Stomach (tissue), 8 donors: ENCODE measurements at regions not wholly inside any gene's neighbourhood (a gene's known extent, or its start where the extent isn't known, plus 50 kb on each side); places are given as distances from the start of the nearest gene placed in this dataset.

ENCODE experiments used
- DNase-seq, 2 donors: peaks; one replicate each; pipeline versions ENCODE4 v3.0.0 to v3.0.0-alpha.2; 2013 to 2019
- H3K27ac ChIP-seq, 5 donors: fragments of 200-600 bp in 4 of 5; sonication (generic) in 4 of 5; one replicate each; pipeline ENCODE4 v1.5.1; 2013 to 2019; ENCODE audit warnings: mild to moderate bottlenecking in 1 of 5, moderate library complexity in 1 of 5
- H3K27me3 ChIP-seq, 3 donors: fragments of 200-600 bp; sonication (generic); one replicate each; pipeline ENCODE4 v1.5.1; 2017 to 2019; ENCODE audit warnings: mixed run types in 1 of 3
- H3K36me3 ChIP-seq, 4 donors: fragments of 200-600 bp; sonication (generic); 1 replicate in 3 of 4; 2 replicates in 1 of 4; pipeline ENCODE4 v1.5.1; 2016 to 2019
- H3K4me1 ChIP-seq, 4 donors: fragments of 200-600 bp; sonication (generic); one replicate each; pipeline ENCODE4 v1.5.1; 2016 to 2019
- H3K4me3 ChIP-seq, 4 donors: fragments of 200-600 bp; sonication (generic) in 3 of 4; one replicate each; pipeline ENCODE4 v1.5.1; 2016 to 2019; ENCODE audit warnings: mild to moderate bottlenecking in 1 of 4
- H3K9me3 ChIP-seq, 4 donors: fragments of 200-600 bp; sonication (generic); one replicate each; pipeline ENCODE4 v1.5.1; 2016 to 2019
- EP300 ChIP-seq: sonication (generic); formaldehyde crosslinking; IDR thresholded peaks from one replicate; pipeline ENCODE4 v1.6.1; 2017; ENCODE audit warnings: antibody characterized with exemption
- POLR2A ChIP-seq, 4 donors: fragments of 450-650 bp; IDR thresholded peaks; one replicate each; pipeline ENCODE4 v1.6.1; 2016; ENCODE audit warnings: antibody characterized with exemption in 4 of 4, control low read depth in 2 of 4, mild to moderate bottlenecking in 1 of 4, moderate library complexity in 1 of 4
- POLR2AphosphoS5 ChIP-seq, 3 donors: sonication (generic); formaldehyde crosslinking; IDR thresholded peaks; one replicate each; pipeline ENCODE4 v1.6.1; 2016; ENCODE audit warnings: antibody characterized with exemption in 3 of 3
- WGBS, 5 donors: extraction: QIAGEN DNeasy Blood & Tissue Kit in 3 of 5; methylation state at CpG; one replicate each; pipeline versions ENCODE4 v1.1.5 to v1.1.7; 2013 to 2018; 5-methylcytosine and 5-hydroxymethylcytosine counted together
- intact Hi-C: fragments of 100-400 bp; cut with DNase I; formaldehyde crosslinking; loops from one replicate; pipeline ENCODE4 v1.15.1; 2023; ENCODE audit warnings: low total_unique reads
- TF ChIP-seq, protein P1 (sequence below), 7 experiments: fragments of 450-650 bp in 4 of 7; fragments of 200-600 bp in 3 of 7; sonication (generic) in 3 of 7; IDR thresholded peaks; one replicate each; pipeline ENCODE4 v1.5.1; 2016 to 2019; ENCODE audit warnings: antibody characterized with exemption in 7 of 7, control low read depth in 2 of 7, mild to moderate bottlenecking in 1 of 7
- donor health status: healthy with polysubstance abuse.
- donor health status: Bipolar disorder and iron deficiency.
- donor health status: healthy.

DNA sequence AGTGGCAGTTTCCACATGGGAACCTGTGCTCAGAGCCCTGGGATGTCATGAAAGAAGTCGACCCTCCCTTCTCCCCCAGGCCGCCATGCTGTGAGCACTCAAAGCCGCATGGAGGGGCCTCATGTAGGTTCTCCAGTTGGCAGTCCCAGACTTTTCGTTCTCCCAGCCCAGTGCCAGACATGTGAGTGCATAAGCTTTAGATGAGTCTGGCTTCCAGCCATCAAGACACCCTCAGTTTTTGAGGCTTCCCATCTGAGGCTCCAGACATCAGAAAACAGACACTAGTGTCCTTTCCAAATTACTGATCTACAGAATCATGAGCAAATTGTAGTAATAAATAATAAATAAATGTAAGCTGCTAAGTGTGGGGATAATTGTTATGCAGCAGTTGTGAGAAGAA, 136.5 kb upstream of the AGBL1 start:
- peak in 1 of 2 donors; percentile 41 for DNase-seq
- H3K4me3 ChIP-seq, result no peak overlapping the region
- TF ChIP-seq POLR2A (IDR thresholded peaks at IDR 0.05) (no peak), POLR2AphosphoS5 (IDR thresholded peaks at IDR 0.05) (no peak), EP300 (no peak)
- TF ChIP-seq, protein P1, sequence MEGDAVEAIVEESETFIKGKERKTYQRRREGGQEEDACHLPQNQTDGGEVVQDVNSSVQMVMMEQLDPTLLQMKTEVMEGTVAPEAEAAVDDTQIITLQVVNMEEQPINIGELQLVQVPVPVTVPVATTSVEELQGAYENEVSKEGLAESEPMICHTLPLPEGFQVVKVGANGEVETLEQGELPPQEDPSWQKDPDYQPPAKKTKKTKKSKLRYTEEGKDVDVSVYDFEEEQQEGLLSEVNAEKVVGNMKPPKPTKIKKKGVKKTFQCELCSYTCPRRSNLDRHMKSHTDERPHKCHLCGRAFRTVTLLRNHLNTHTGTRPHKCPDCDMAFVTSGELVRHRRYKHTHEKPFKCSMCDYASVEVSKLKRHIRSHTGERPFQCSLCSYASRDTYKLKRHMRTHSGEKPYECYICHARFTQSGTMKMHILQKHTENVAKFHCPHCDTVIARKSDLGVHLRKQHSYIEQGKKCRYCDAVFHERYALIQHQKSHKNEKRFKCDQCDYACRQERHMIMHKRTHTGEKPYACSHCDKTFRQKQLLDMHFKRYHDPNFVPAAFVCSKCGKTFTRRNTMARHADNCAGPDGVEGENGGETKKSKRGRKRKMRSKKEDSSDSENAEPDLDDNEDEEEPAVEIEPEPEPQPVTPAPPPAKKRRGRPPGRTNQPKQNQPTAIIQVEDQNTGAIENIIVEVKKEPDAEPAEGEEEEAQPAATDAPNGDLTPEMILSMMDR (IDR thresholded peaks at IDR 0.05), result no peak
- intact Hi-C loops, result no loop called here
- no peak overlapping the region for H3K27ac ChIP-seq
- 67 to 94% (median 82%) methylated on average over 3 to 4 of the region's 4 CpGs for WGBS, 5 donors
- no peaks in the 10 kb centered on the region for H3K4me1 ChIP-seq
- H3K27me3 ChIP-seq, result no peaks in the 10 kb centered on the region
- no peaks in the 10 kb centered on the region for H3K9me3 ChIP-seq
- no peaks in the 10 kb centered on the region for H3K36me3 ChIP-seq

DNA sequence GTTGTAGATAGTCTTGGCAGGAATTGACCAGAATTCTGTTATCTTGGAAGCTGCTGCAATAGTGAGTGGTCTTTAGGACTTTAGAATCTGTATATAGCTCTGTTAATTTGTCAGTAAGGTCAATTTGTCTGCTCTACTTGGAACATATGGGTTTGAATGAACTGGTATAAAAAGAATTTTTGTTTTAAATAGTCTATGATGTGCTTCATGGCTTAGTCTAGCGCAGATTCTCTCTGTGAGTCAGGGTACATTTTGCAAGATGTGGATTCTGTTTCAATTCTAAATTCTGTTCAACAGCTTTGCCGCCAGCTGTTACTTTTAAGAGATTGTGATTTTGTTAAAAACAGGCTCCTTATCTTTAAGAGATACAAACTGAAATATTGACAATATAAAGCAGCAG, 135.9 kb upstream of the AGBL1 start:
- H3K4me3 ChIP-seq, result no peak overlapping the region
- intact Hi-C loops, result no loop called here
- TF ChIP-seq POLR2AphosphoS5 (IDR thresholded peaks at IDR 0.05), result no peak
- TF ChIP-seq EP300, result no peak
- TF ChIP-seq, protein P1 (IDR thresholded peaks at IDR 0.05), result no peak
- no peak for TF ChIP-seq POLR2A (IDR thresholded peaks at IDR 0.05)
- no peaks in the 10 kb centered on the region for H3K4me1 ChIP-seq
- peak in 1 of 2 donors; percentile 54 for DNase-seq
- H3K9me3 ChIP-seq, result no peaks in the 10 kb centered on the region
- H3K27ac ChIP-seq, result no peak overlapping the region
- 65 to 78% (median 74%) methylated on average over 2 of the region's 2 CpGs for WGBS, 5 donors
- H3K36me3 ChIP-seq, result no peaks in the 10 kb centered on the region
- H3K27me3 ChIP-seq, result no peaks in the 10 kb centered on the region

DNA sequence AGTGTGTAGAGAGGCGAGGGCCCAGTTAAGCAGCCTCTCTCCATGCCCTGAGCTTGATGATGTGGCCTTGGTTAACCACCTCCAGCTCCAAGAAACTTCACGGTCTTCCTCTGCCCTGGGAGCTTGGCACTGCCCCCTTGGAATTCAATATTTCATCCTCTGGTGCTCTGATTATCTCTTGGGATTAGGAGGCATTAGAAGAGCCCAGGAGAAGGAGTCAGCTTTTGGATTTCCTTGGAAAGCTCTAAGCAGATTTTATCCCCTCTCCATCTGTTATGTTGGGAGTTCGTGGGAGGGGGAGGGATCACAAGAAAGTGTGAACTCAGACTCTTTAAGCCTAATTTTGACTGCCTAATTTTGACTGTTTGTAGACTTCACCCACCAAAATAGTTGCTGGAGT, 132.7 kb upstream of the AGBL1 start:
- no peak for TF ChIP-seq EP300
- TF ChIP-seq POLR2A (IDR thresholded peaks at IDR 0.05), result no peak
- no peak for TF ChIP-seq POLR2AphosphoS5 (IDR thresholded peaks at IDR 0.05)
- TF ChIP-seq, protein P1 (IDR thresholded peaks at IDR 0.05), result no peak
- H3K4me1 ChIP-seq, result no peaks in the 10 kb centered on the region
- intact Hi-C loops, result no loop called here
- no peak overlapping the region for H3K27ac ChIP-seq
- H3K9me3 ChIP-seq, result no peaks in the 10 kb centered on the region
- H3K27me3 ChIP-seq, result no peaks in the 10 kb centered on the region
- no peak overlapping the region for H3K4me3 ChIP-seq
- DNase-seq, result no peak
- H3K36me3 ChIP-seq, result no peaks in the 10 kb centered on the region
- WGBS, 5 donors, result 46 to 67% (median 54%) methylated on average over 3 of the region's 3 CpGs

DNA sequence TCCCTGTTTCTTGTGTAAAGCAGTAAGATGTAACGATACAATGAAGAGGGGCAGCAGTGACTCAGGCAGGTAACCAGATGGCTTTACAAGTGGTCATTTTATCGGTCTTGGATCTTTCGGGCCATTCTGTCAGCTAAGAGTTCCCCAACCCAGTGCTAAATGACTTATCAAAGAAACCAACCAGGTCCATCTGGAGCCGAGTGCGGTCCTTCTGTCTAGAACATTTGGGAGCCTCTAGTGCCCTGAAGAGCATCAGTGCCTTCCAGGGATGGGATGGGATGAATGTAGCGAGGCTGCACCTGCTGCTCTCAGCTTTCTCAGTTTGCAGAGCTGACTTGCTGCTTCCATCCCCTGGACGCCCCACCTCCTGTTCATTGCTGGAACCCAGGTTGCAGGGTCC, 131.7 kb upstream of the AGBL1 start:
- H3K4me3 ChIP-seq, result no peak overlapping the region
- TF ChIP-seq EP300 (no peak), POLR2AphosphoS5 (IDR thresholded peaks at IDR 0.05) (no peak), POLR2A (IDR thresholded peaks at IDR 0.05) (no peak)
- no peaks in the 10 kb centered on the region for H3K4me1 ChIP-seq
- no peaks in the 10 kb centered on the region for H3K9me3 ChIP-seq
- H3K27me3 ChIP-seq, result no peaks in the 10 kb centered on the region
- WGBS, 5 donors, result 85 to 95% (median 92%) methylated on average over 7 of the region's 7 CpGs
- DNase-seq, result no peak
- no peaks in the 10 kb centered on the region for H3K36me3 ChIP-seq
- intact Hi-C loops, result no loop called here
- no peak overlapping the region for H3K27ac ChIP-seq

DNA sequence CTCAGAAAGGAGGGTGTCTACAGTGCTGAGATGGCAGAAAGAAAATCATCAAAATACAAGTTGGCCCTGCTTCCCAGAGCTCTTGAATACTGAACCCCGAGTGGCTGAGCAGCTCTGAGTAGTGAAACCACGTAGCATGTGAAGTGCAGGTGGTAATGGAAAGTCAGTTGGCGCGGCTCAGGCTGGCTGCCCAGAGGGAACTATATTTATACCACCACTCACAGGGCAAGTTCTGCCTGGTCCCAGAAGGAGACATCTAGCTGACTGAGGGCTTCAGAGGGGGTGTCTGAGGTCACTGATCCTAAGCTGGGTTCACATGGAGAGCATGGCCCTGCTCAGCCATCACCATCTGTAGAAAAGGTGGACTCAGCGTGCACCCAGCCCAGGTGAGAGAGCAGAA, 129.6 kb upstream of the AGBL1 start:
- no peak for DNase-seq
- Histone ChIP-seq H3K36me3 (no peaks in the 10 kb centered on the region), H3K27ac (no peak overlapping the region), H3K27me3 (no peaks in the 10 kb centered on the region), H3K4me1 (no peaks in the 10 kb centered on the region), H3K4me3 (no peak overlapping the region), H3K9me3 (no peaks in the 10 kb centered on the region)
- intact Hi-C loops, result no loop called here
- TF ChIP-seq POLR2A (IDR thresholded peaks at IDR 0.05), result no peak
- TF ChIP-seq, protein P1 (IDR thresholded peaks at IDR 0.05), result no peak
- TF ChIP-seq POLR2AphosphoS5 (IDR thresholded peaks at IDR 0.05), result no peak
- TF ChIP-seq EP300, result no peak
- 65 to 90% (median 78%) methylated on average over 5 of the region's 5 CpGs for WGBS, 5 donors
